Posterior cingulate gyrus (tissue), 11 donors: ENCODE measurements at regions not wholly inside any gene's neighbourhood (a gene's known extent, or its start where the extent isn't known, plus 50 kb on each side); places are given as distances from the start of the nearest gene placed in this dataset.
"Not testable (repeated sequence)": the region's sequence is repeated elsewhere in the genome, so short reads cannot be mapped to it uniquely, and the experiment has no call there.

Experiments
- DNase-seq, 10 donors: peaks; one replicate each; pipeline versions ENCODE4 v3.0.0 to v3.0.0-alpha.2; 2020 to 2021; ENCODE audit warnings: mixed read lengths in 3 of 10
- intact Hi-C: fragments of 100-400 bp; cut with DNase I; formaldehyde crosslinking; loops from one replicate; pipeline ENCODE4 v1.15.1; 2023

DNA sequence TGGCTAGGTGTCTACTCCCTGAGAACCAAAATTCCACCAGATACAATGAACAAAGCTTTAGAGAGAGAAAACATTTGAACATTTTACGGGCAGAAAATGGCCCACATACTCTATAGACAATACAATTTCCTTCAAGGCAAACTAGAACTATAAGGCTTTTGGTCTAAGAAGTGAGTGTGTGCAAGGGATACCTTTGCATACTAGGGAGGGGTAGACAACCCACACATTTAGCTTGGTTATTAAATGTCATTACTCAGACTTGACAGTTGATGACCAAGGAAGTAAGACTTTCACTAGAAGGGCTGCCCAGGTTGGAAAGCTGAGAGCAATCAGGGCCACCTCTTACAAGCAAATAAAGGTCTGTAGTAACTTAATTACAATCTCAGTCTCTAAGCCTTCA lies 64.0 kb upstream of the PLEKHM1 start:
- intact Hi-C loops, DNase-seq: not testable (repeated sequence)

DNA sequence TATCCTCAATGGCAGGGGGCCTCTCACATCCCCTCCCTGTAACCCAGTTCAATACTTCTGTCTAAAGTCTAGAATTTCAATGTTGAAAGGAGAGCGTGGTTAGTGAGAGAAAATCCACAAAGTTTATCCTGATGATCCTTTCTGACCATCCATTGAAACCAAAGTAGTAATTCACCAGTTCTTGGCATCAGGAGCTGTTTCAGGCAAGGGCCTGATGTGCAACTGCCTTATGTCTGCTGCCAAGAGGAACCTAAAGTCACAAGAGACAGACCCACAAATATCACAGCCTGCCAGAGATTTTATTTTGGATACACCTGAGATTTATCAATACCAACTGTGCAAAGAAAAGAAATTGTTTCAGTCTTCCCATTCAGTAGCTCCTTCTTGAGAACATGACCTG lies 68.3 kb upstream of the PLEKHM1 start:
- intact Hi-C loops, DNase-seq: not testable (repeated sequence)

DNA sequence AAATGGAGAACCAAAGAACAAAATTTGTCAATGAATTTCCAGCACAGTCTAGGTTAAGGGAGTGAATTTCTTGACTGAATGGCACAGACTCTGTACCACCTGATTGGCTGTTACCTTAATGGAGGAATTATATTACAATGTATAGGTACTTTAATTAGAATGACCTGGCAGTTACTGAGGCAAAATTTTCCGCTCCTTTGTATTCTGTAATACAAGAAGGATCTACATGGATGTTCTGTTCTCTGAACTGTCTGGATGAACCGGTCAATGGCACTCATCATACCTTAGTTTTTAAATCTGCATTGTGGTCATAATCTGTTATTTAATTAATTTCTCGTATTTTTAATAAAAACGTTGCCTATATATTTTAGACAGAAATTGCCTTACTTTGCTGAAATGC lies 72.3 kb upstream of the PLEKHM1 start:
- intact Hi-C loops, DNase-seq: not testable (repeated sequence)

DNA sequence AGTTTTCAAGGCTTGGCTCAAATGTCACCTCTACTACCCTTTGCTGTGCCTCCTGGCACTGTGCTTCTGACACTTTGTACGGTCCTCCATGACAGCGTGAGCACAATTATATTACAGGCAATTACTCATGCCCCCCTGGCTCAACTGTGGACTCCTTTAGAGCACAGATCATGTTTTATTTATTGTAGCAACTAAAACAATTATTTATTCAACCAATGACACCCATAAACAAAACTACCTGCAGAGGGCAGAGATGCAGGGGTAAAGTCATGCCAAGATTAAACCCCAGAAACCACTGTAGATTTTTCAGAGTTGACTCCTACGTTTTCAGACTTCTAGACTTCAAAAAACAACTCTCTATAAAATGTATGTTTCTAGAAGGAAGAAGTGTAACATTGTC lies 72.8 kb upstream of the PLEKHM1 start:
- intact Hi-C loops, DNase-seq: not testable (repeated sequence)

DNA sequence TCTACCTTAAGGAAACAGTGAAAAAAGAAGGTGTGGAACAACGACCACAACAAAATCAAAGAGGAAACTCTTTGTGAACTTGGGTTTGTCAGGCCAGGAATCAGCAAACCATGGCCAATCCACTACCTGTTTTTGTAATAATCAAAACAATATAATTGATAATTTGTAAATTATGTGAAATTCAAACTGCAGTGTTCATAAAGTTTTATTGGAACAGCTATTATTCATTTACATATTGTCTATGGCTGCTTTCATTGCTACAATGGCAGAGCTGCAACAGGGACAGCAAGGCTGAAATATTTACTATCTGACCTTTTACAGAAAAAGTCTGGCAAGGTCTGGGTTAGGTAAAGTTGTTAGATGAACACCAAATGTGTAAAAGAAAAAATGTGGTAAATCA lies 77.8 kb upstream of the PLEKHM1 start:
- DNase-seq, intact Hi-C loops: not testable (repeated sequence)

DNA sequence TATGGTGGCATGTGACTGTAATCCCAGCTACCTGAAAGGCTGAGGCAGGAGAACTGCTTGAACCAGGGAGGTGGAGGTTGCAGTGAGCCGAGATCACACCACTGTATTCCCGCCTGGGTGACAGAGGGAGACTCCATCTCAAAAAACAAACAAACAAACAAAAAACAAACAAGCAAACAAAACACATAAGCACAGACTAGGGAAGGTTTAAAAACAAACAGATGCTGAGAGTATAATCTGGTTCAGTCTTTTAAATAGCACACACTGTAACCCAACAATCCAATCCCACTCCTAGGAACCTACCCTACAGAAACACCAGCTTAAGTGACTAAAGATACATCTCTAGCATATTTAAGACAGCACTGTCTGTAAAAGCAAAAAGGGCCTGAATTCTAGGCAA lies 82.8 kb upstream of the PLEKHM1 start:
- intact Hi-C loops, DNase-seq: not testable (repeated sequence)

DNA sequence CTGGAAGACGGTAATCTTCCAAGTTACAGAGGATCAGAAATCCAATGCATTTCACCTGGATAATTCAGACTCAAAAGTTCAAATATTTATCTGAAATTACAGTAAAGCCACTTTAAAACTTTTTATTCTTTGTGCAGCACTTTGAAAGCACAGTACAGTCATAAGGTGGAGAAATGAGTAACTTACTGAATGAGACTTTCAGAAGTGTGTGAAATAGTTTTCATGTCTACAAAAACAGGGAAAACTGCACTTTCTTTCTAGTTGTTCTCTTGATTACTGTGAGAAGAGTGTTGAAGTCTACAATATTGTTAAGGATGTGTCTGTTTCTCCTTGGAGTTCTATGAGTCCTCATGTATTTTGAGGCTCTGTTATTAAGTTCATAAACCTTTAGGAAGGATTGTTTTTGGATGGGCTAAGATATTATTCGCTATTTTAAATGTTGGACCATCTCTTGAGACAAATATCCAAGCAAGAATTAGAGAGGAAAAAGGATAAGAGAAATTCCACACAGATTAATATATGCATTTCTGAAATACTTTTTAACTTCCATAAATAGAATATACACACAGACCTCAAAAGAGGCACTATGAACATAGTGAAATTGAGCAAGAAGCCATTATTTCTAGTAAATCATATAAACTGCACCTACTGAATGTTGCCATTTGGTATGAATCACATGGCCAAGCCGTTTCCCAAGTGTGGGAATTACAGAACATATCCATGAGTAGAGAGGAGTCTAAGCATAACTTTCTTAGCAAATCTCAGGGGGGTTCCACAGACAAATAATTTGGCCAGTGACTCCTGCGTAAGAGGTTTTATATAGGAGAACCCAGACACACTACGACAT lies 83.6 kb upstream of the PLEKHM1 start:
- DNase-seq: no peak
- intact Hi-C loops: no loop called here

DNA sequence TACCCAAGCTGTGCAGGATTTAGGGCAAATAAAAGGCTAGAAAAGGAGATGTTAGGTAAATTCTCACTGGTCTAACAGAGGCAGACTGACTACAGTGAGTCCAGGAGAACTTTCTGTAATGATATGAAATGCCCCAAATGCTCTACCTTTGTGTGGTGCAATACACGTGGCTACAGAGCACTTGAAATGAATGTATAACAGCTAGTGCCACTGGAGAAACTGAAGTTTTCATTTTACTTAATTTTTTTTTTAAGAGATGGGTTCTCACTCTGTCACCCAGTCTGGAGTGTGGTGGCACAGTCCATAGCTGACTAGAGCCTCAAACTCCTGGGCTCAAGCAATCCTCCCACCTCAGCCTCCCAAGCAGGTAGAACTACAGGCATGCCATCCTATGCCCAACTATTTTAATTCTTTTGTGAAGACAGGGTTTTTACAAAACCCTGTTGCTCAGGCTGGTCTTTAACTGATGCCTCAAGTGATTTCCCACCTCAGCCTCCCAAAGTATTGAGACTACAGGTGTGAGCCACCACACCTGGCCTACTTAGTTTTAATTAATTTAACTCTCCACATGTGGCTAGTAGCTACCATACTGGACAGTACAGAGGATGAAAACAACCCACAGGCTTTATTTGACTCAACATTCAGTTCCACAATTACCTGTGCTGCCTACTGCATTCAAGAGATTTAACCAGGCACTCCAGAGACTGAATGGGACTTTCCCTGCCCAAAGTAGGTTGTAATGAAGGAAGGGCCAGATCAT lies 84.8 kb upstream of the PLEKHM1 start:
- no peak for DNase-seq
- intact Hi-C loops: no loop called here

DNA sequence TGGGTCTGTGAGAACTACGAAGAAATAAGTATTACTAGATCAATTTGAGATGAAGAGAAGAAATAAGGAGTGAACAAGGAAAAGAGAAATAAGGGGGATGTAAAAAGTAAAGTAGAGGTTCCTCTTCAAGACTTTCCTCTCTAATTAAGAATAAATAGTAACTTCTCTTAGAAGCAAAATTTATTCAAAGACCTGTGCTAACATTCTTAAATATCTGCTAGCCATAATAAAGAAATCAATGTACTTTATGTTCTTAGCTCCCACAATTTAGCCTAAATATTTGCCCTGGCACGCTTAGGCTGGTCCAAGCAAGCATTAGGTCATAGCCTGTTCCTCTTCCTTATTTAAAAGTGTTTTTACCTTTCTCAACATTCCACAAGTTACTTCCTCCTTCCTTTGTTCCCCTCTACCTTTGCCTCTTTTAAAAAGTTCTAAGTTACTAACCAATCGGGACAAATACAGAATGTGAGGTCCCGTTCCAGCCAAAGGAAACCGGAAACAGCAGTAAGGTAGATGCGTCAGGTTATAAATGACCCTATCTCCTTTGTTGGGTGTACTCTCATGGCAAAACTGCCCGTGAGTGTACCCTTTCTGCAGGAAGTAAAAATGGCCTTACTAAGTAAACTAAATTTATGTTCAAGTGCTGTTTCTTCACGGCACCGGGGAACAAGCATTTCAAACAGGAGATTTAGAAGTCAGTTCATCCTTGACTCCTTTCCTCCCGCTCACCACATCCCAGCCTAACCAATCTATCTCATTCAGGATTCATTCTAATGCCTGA lies 86.2 kb upstream of the PLEKHM1 start:
- DNase-seq, intact Hi-C loops: not testable (repeated sequence)

DNA sequence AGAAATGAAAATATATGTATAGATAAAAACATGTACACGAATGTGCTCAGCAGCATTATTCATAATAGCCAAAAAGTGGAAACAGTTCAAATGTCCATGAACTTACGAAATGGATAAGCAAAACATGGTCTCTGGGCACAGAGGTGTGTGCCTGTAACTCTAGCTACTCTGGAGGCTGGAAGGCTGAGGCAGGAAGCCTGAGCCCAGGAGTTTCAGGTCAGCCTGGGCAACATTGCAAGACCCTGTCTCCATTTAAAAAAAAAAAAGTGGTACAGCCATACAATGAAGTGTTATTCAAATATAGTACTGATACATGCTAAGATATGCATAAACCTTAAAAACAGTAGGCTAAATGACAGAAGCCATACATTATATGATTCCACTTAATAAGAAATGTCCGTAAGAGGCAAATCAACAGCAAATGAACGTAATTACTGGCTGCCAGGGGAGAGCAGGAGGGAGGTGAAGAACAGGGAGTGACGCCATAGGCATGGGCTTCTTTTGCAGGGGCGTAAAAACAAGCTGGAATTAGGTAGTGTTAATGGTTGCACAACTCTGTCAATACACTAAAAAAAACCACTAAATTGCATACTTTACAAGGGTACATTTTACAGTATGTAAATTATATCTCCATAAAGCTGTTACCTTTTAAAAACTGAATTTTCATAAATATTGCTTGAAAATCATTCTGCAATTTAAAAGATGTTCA lies 87.2 kb upstream of the PLEKHM1 start:
- intact Hi-C loops: no loop called here

DNA sequence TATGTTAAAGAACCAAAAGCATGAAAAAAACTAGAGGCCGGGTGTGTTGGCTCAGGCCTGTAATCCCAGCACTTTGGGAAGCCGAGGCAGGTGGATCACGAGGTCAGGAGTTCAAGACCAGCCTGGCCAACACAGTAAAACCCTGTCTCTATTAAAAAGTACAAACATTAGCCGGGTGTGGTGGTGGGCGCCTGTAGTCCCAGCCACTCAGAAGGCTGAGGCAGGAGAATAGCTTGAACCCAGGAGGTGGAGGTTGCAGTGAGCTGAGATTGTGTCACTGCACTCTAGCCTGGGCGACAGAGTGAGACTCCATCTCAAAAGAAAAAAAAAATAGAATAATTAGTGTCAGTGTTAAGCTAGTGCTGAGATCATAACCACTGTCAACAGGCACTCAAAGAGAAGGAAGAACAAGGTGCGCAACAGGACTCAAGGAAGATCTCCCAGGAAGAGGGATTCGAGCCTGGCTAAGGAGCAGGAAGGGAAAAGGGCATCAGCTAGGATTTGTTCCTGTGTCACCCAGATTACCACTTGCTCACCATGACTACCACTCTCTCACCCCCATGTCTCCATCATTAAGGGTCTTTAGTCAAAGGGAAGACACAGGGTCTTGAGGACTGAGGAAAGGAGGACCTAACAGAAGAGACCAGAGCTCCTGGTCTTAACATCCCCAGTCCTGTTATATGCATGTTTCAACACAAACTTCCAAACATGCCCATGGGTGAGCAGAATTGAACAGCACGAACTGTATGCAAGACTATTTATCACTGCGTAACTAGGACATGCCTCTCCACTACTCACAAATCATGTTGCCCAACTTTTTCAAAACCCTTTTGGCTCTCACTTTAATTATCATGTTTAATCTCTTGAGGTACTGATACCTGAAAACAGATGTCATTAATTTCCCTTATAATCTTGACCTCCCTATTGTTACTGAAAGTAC lies 88.3 kb upstream of the PLEKHM1 start:
- intact Hi-C loops: no loop called here
- peak in 1 of 10 donors; percentile 46 for DNase-seq

More for the DNA sequence above, 87.2 kb upstream of the PLEKHM1 start:
- DNase-seq: no peak

DNA sequence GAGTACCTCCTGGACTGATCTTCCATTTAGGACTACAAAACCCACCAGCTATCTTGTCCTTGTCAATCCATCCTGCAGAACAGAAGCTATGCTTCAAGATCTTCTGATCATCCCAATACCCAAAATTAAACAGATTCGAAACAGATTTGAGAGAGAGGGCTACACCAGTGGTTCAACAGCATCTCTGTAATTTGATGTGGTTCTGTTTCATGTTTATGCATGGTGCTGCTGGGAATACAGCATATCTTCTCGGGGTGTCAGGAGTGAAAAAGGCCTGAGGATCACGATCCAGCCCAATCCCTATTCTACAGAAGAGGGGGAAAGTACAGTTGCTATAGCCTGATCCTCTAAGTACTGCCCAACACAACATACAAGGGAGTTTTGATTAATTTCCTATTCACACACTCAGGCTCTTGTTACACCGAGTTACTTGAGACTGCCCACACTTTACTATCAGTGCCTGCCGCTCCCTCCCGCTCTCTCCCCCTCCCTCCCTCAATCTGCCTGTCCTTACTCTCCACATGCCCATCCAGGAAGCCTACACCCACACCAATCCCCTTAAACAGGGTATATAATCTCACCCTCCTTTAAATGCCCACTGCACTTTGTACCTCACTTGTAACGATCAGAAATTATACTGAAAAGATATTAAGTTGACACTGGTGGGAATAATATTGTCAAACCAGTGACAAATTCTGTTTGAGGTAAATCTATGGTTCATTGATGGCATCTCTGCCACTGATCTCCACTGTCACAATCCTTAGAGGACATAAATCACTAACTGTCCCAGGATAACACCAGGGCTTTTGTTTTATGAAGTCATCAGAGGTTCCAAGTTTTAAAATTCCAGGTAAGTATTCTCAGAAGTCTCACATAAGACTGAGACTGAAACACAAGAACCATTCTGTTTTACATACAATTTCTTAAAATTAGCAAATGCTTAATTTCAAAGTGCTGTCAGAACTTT lies 89.3 kb upstream of the PLEKHM1 start:
- intact Hi-C loops: no loop called here
- DNase-seq: no peak

DNA sequence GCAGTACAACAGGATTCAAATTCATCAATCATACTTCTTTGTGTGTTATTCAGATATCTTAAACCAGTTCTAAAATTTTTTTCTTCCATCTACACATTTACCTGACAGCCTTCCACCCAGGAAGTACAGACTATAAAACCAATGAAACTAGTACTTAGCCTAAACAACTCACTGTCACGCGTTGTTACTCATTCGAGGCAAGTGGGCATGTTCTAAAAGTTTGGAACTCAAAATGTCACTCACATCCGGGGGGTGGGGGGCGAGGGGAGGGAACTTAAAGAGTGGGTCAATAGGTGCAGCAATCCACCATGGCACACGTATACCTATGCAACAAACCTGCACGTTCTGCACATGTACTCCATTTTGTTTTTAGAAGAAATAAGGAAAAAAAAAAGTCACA lies 90.4 kb upstream of the PLEKHM1 start:
- intact Hi-C loops: no loop called here
- DNase-seq: no peak

DNA sequence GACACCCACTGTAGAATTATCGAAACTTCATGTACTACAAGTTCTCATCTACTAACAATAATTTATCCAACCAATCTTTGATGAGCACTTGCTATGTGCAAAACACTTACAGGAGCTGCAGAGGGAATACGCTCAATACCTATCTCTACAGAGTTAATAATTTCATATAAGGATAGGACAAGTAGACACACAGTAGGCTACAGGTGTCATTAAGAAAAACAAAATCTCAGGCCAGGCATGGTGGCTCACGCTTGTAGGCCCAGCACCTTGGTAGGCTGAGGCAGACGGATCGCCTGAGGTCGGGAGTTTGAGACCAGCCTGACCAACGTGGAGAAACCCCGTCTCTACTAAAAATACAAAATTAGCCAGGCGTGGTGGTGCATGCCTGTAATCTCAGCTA lies 91.3 kb upstream of the PLEKHM1 start:
- no peak for DNase-seq
- intact Hi-C loops: no loop called here

DNA sequence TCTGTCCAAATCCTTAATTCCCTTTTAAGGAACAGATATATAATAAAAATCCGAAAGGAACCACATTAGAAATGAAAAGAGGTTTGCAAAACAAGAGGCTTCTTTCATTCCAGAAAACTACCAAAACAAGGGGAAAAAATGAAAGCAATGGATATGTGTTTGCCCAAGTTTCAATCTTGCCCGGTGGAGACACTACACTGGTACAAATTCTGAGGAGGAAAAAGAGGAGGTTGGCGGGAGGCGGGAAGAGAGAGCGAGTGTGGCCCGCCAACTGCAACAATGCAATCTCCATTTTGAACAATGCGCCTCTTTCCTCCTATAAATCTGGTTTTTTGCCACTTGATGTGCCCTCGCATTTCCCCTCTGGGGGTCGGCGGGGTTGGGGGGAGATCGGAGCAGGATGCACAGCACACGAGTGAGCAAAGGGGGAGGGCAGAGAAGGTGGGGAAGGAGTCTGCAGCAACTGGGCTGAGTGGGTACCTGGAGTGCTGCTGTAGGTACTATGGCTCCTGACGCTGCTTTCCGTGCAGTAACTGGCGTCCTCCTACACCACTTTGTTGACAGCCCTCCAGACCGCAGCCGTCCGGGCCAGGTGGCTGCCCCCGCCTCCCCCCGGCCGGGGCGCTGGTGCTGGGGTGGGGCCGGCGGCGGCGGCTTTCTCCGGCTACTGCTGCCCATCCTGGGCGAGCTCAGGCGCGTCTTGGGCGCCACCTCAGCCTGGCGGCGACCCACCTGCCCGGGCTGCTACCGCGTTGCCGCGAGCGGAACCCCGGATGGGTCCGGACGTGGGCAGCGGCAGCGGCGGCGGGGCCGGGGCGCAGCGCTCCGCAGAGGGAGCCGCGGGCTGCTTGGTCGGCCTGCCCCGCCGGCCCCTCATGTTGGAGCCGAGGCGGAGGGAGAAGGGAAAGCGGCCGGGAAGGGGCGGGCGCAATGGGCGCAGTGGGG lies 93.8 kb upstream of the PLEKHM1 start:
- peak; percentile 24 to 95 (median 62) for DNase-seq
- intact Hi-C loops: loop anchor here (5.0 kb wide), 1 partner anchor 678 kb away; no protein-coding TSS in a partner anchor

DNA sequence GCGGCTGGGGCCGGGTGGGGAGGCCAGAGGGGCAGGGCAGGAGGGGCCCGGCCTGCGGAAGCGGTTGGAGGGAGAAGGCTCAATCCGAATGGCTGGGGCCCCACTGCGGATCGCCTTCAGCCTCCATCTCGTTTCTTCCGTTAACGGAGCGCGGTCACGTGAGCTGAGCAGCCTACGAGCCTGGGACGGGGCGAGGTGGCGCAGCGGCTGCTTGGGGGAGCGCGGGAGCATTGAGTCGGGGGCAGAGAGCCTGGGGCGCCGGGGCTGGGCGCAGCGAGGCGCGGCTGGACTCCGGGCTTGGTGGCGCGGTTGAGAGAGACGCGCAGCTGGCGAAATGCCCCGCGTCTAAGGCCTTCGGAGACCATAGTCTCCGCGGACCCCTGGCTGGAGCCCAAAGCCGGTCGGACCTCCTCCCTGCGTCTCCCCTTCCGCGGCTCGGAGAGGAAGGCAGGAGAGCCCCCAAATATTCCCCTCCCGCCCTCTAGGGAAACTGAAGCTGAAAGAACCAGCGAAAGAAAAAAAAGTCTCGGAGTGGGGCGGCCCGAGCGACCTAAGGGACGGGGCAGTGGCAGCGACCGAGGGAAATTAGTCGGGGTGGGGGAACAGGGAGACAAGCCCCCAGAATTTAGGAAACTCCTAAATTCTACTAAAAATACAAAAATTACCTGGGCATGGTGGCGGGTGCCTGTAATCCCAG lies 94.7 kb upstream of the PLEKHM1 start:
- peak; percentile 71 to 98 (median 86) for DNase-seq
- intact Hi-C loops: loop anchor here (5.0 kb wide), 1 partner anchor 677 kb away; no protein-coding TSS in a partner anchor
